ENCODE measurements at regions not wholly inside any gene's neighbourhood (a gene's known extent, or its start where the extent isn't known, plus 50 kb on each side); places are given as distances from the start of the nearest gene placed in this dataset.
A peak's percentile ranks its signal among the peaks of the same experiment; 100 is the strongest.

GRCh38 chr6:109308018-109308492 lies 74.2 kb downstream of the CD164 start (continued):
- TF ChIP-seq NFE2L1 (tag; IDR thresholded peaks at IDR 0.05; ENCODE audit: borderline replicate concordance, low read depth), result peak; percentile 30; the same call in 1 of the 2 replicates
- TF ChIP-seq ZNF41 (CRISPR knock-in tag; conservative IDR thresholded peaks at IDR 0.05), result peak; percentile 79
- 0 out of 2 replicates have a peak, but pooled peaks have one; percentile 49 for TF ChIP-seq SP1 (CRISPR knock-in tag; IDR thresholded peaks at IDR 0.05)
- peak; percentile 42; the same call in 1 of the 2 replicates for TF ChIP-seq MXI1 (IDR thresholded peaks at IDR 0.05; ENCODE audit: low read depth, low read length)
- no peak for TF ChIP-seq TFAM (CRISPR knock-in tag; conservative IDR thresholded peaks at IDR 0.05)
- peak; percentile 63; the same call in 1 of the 2 replicates for TF ChIP-seq ZNF165 (CRISPR knock-in tag; IDR thresholded peaks at IDR 0.05; ENCODE audit: borderline replicate concordance)
- TF ChIP-seq E4F1 (CRISPR knock-in tag; IDR thresholded peaks at IDR 0.05; ENCODE audit: borderline replicate concordance), result no peak
- no peak for TF ChIP-seq ZNF707 (CRISPR knock-in tag; conservative IDR thresholded peaks at IDR 0.05)
- no peak for TF ChIP-seq ZBTB34 (CRISPR knock-in tag; IDR thresholded peaks at IDR 0.05)
- TF ChIP-seq TFAP4 (CRISPR knock-in tag; IDR thresholded peaks at IDR 0.05; ENCODE audit: borderline replicate concordance), result peak; percentile 74
- no peak for TF ChIP-seq CEBPZ (IDR thresholded peaks at IDR 0.05; ENCODE audit: borderline replicate concordance, low read depth, low read length)
- TF ChIP-seq ZNF592 (IDR thresholded peaks at IDR 0.05), result peak; percentile 96
- TF ChIP-seq TEAD1 (CRISPR knock-in tag; IDR thresholded peaks at IDR 0.05), result peak; percentile 67 to 88; a peak in 3 of 4 replicates
- peak; percentile 89 for TF ChIP-seq CBFA2T2 (conservative IDR thresholded peaks at IDR 0.05)

Data from K562 (cell line).